Spleen (tissue), 11 donors: ENCODE measurements at regions not wholly inside any gene's neighbourhood (a gene's known extent, or its start where the extent isn't known, plus 50 kb on each side); places are given as distances from the start of the nearest gene placed in this dataset.
A peak's percentile ranks its signal among the peaks of the same experiment; 100 is the strongest.

Experiments used
- DNase-seq: peaks from one replicate; pipeline ENCODE4 v3.0.0-alpha.2; 2020
- H3K27ac ChIP-seq, 8 donors: fragments of 200-600 bp; sonication (generic) in 7 of 8; 1 replicate in 4 of 8; 2 replicates in 4 of 8; pipeline versions ENCODE4 v1.5.0 to v1.8.0; 2016 to 2021; ENCODE audit warnings: inconsistent platforms in 4 of 8, mild to moderate bottlenecking in 4 of 8, moderate library complexity in 1 of 8
- H3K27me3 ChIP-seq, 7 donors: fragments of 200-600 bp; sonication (generic) in 6 of 7; replicated peaks in 1 of 7; 1 replicate in 4 of 7; 2 replicates in 3 of 7; pipeline versions ENCODE4 v1.5.0 to v1.8.0; 2016 to 2021; ENCODE audit warnings: inconsistent platforms in 3 of 7, mild to moderate bottlenecking in 1 of 7
- H3K36me3 ChIP-seq, 6 donors: fragments of 200-600 bp; sonication (generic) in 5 of 6; 1 replicate in 4 of 6; 2 replicates in 2 of 6; pipeline versions ENCODE4 v1.5.0 to v1.8.0; 2016 to 2021; ENCODE audit warnings: inconsistent platforms in 2 of 6
- H3K4me1 ChIP-seq, 6 donors: fragments of 200-600 bp; sonication (generic) in 5 of 6; 1 replicate in 3 of 6; 2 replicates in 3 of 6; pipeline versions ENCODE4 v1.5.0 to v1.8.0; 2016 to 2021; ENCODE audit warnings: inconsistent platforms in 3 of 6
- H3K4me3 ChIP-seq, 8 donors: fragments of 200-600 bp; sonication (generic) in 7 of 8; 1 replicate in 4 of 8; 2 replicates in 4 of 8; pipeline versions ENCODE4 v1.5.0 to v1.8.0; 2016 to 2021; ENCODE audit warnings: inconsistent platforms in 4 of 8, mild to moderate bottlenecking in 4 of 8, moderate library complexity in 2 of 8
- H3K9me3 ChIP-seq, 8 donors: fragments of 200-600 bp; sonication (generic) in 7 of 8; 1 replicate in 4 of 8; 2 replicates in 4 of 8; pipeline versions ENCODE4 v1.5.0 to v1.8.0; 2016 to 2021; ENCODE audit warnings: inconsistent platforms in 4 of 8
- CTCF ChIP-seq, 11 experiments: fragments of 200-600 bp in 7 of 11; fragments of 450-650 bp in 4 of 11; sonication (generic) in 4 of 11; IDR thresholded peaks in 8 of 11; conservative IDR thresholded peaks in 3 of 11; 1 replicate in 7 of 11; 2 replicates in 4 of 11; pipeline versions ENCODE4 v1.4.0 to v1.8.0; 2016 to 2021; ENCODE audit warnings: antibody characterized with exemption in 11 of 11, inconsistent platforms in 4 of 11, mild to moderate bottlenecking in 1 of 11
- POLR2A ChIP-seq, 3 donors: fragments of 450-650 bp; IDR thresholded peaks; one replicate each; pipeline ENCODE4 v1.5.1; 2017; ENCODE audit warnings: antibody characterized with exemption in 3 of 3, mild to moderate bottlenecking in 1 of 3
- POLR2AphosphoS5 ChIP-seq, 3 donors: sonication (generic); formaldehyde crosslinking; IDR thresholded peaks; one replicate each; pipeline ENCODE4 v1.5.1; 2017; ENCODE audit warnings: antibody characterized with exemption in 3 of 3
- WGBS, 5 donors: extraction: QIAGEN DNeasy Blood & Tissue Kit in 3 of 5; methylation state at CpG; one replicate each; pipeline versions ENCODE4 v1.1.5 to v1.1.7; 2013 to 2018; 5-methylcytosine and 5-hydroxymethylcytosine counted together
- intact Hi-C: fragments of 100-400 bp; cut with DNase I; formaldehyde crosslinking; loops from one replicate; pipeline ENCODE4 v1.15.0; 2023; ENCODE audit warnings: low total_unique reads
- donor health status: healthy with polysubstance abuse.
- donor health status: DM: no; HTN: no; CAD: no; lungs with moderate emphysema.
- donor health status: DM: no; HTN: no; CAD: no.
- donor health status: Bipolar disorder and iron deficiency.
- donor health status: healthy.
- donor health status: DM: no; HTN: no; CAD: no.
- donor health status: DM: yes; HTN: yes; CAD: no.

DNA sequence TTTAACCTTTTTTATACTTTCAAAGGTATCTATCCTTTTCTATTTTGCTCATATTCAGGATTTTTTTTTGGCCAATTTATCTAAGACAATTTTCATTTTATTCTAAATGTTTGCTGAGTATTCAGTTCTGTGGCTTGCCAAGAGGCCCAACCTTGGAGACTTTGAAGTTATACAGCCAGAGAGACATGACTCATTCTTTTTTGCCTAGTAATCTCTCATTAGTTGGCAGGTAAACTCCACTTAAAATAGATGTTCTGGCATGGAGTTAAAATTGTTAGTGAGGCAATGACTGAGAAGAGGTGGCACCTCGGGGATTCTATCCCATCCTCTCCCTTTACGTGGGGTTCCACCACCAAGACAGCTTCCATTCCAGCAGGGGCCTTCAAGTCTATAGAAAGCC, 213.8 kb downstream of the KCTD12 start:
- no peak for DNase-seq
- TF ChIP-seq CTCF (IDR thresholded peaks at IDR 0.05 in 8 of 11, conservative IDR thresholded peaks at IDR 0.05 in 3 of 11): no peak
- no peak for TF ChIP-seq POLR2A (IDR thresholded peaks at IDR 0.05)
- TF ChIP-seq POLR2AphosphoS5 (IDR thresholded peaks at IDR 0.05): no peak
- Histone ChIP-seq H3K27me3 (no peaks in the 10 kb centered on the region), H3K4me3 (no peak overlapping the region), H3K27ac (no peak overlapping the region), H3K4me1 (no peaks in the 10 kb centered on the region), H3K9me3 (peaks cover 0 to 3% (median 0%) of the 10 kb centered on the region in 8 donors), H3K36me3 (no peaks in the 10 kb centered on the region)
- intact Hi-C loops: no loop called here
- 89 to 100% (median 96%) methylated on average over 2 of the region's 2 CpGs for WGBS, 5 donors

- peaks cover 0 to 10% (median 1%) of the 10 kb centered on the region in 6 donors for H3K4me1 ChIP-seq
- TF ChIP-seq POLR2A (IDR thresholded peaks at IDR 0.05): no peak
- TF ChIP-seq CTCF (IDR thresholded peaks at IDR 0.05 in 8 of 11, conservative IDR thresholded peaks at IDR 0.05 in 3 of 11): no peak
- TF ChIP-seq POLR2AphosphoS5 (IDR thresholded peaks at IDR 0.05): no peak
- WGBS, 5 donors: 88 to 95% (median 92%) methylated on average over 5 of the region's 5 CpGs
These were observed 217.5 kb downstream of the KCTD12 start for GRCh38 chr13:76668716-76669115.

GRCh38 chr13:76668141-76668540, 218.1 kb downstream of the KCTD12 start:
- intact Hi-C loops: loop anchor here (10.0 kb wide), 1 partner anchor 237 kb away; no protein-coding TSS in a partner anchor
- H3K9me3 ChIP-seq: no peaks in the 10 kb centered on the region
- no peaks in the 10 kb centered on the region for H3K36me3 ChIP-seq
- H3K27ac ChIP-seq: no peak overlapping the region
- peaks cover 0 to 10% (median 3%) of the 10 kb centered on the region in 6 donors for H3K4me1 ChIP-seq
- DNase-seq: no peak
- no peak overlapping the region for H3K4me3 ChIP-seq
- 77 to 90% (median 89%) methylated on average over 2 of the region's 2 CpGs for WGBS, 5 donors
- no peak for TF ChIP-seq POLR2AphosphoS5 (IDR thresholded peaks at IDR 0.05)
- TF ChIP-seq POLR2A (IDR thresholded peaks at IDR 0.05): no peak
- TF ChIP-seq CTCF (IDR thresholded peaks at IDR 0.05 in 8 of 11, conservative IDR thresholded peaks at IDR 0.05 in 3 of 11): no peak
- no peaks in the 10 kb centered on the region for H3K27me3 ChIP-seq

More at GRCh38 chr13:76668716-76669115, 217.5 kb downstream of the KCTD12 start:
- Histone ChIP-seq H3K27ac (no peak overlapping the region), H3K9me3 (peaks cover 0 to 2% (median 0%) of the 10 kb centered on the region in 8 donors), H3K27me3 (no peaks in the 10 kb centered on the region), H3K4me3 (no peak overlapping the region), H3K36me3 (no peaks in the 10 kb centered on the region)
- no peak for DNase-seq
- intact Hi-C loops: loop anchor here (10.0 kb wide), 1 partner anchor 236 kb away; no protein-coding TSS in a partner anchor

DNA sequence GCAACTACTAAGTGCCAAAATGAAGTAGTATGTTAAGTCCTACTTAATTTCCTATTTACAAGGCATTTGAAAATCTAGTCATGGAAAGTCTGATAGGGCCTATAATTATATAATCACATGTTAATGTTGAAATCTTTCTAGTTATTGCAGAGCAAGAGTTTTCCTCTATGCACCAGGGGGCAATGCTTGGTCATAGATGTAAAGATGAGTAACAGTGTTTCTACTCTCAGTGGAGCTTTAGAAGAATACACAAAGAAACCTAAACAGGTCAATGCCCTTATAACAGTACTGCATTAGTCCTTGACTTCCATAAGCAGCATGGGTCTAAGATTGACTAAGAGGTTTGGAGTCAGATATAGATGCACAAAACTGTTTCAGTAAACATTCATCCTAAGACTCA, 218.7 kb downstream of the KCTD12 start:
- H3K27me3 ChIP-seq: no peaks in the 10 kb centered on the region
- DNase-seq: no peak
- no peak overlapping the region for H3K27ac ChIP-seq
- H3K4me1 ChIP-seq: peaks cover 0 to 10% (median 3%) of the 10 kb centered on the region in 6 donors
- no peak overlapping the region for H3K4me3 ChIP-seq
- H3K9me3 ChIP-seq: no peaks in the 10 kb centered on the region
- no peaks in the 10 kb centered on the region for H3K36me3 ChIP-seq
- intact Hi-C loops: loop anchor here (10.0 kb wide), 1 partner anchor 237 kb away; no protein-coding TSS in a partner anchor
- TF ChIP-seq POLR2A (IDR thresholded peaks at IDR 0.05): no peak
- no peak for TF ChIP-seq POLR2AphosphoS5 (IDR thresholded peaks at IDR 0.05)
- TF ChIP-seq CTCF (IDR thresholded peaks at IDR 0.05 in 8 of 11, conservative IDR thresholded peaks at IDR 0.05 in 3 of 11): peak in 7 of 11 experiments; percentile 9 to 47 (median 40)
